ENCODE measurements at regions not wholly inside any gene's neighbourhood (a gene's known extent, or its start where the extent isn't known, plus 50 kb on each side); places are given as distances from the start of the nearest gene placed in this dataset.
"Not testable (repeated sequence)": the region's sequence is repeated elsewhere in the genome, so short reads cannot be mapped to it uniquely, and the experiment has no call there.

GRCh38 chr10:125407000-125407502 lies 246.7 kb upstream of the CTBP2 start:
- DNase-seq (ENCODE audit: low spot score): no peak

- not testable (repeated sequence) for DNase-seq (ENCODE audit: low spot score)
Measured at GRCh38 chr10:125404902-125405301, 244.5 kb upstream of the CTBP2 start.

GRCh38 chr10:125401462-125401861 lies 241.1 kb upstream of the CTBP2 start:
- DNase-seq (ENCODE audit: low spot score): no peak

- no peak for DNase-seq (ENCODE audit: low spot score)
Measured at GRCh38 chr10:125399289-125399688, 238.9 kb upstream of the CTBP2 start.

- DNase-seq (ENCODE audit: low spot score): no peak
Measured at GRCh38 chr10:125398270-125398669, 237.9 kb upstream of the CTBP2 start.

GRCh38 chr10:125397608-125398007 lies 237.2 kb upstream of the CTBP2 start:
- DNase-seq (ENCODE audit: low spot score): no peak

- DNase-seq (ENCODE audit: low spot score): no peak
Measured at GRCh38 chr10:125396676-125397075, 236.3 kb upstream of the CTBP2 start.

GRCh38 chr10:125392609-125393008 lies 232.2 kb upstream of the CTBP2 start:
- DNase-seq (ENCODE audit: low spot score): no peak

GRCh38 chr10:125392154-125392553 lies 231.8 kb upstream of the CTBP2 start:
- DNase-seq (ENCODE audit: low spot score): no peak

- DNase-seq (ENCODE audit: low spot score): no peak
Measured at GRCh38 chr10:125389648-125390047, 229.3 kb upstream of the CTBP2 start.

GRCh38 chr10:125379592-125379991 lies 219.2 kb upstream of the CTBP2 start:
- DNase-seq (ENCODE audit: low spot score): no peak

GRCh38 chr10:125377368-125377767 lies 217.0 kb upstream of the CTBP2 start:
- DNase-seq (ENCODE audit: low spot score): no peak

GRCh38 chr10:125375210-125375609 lies 214.8 kb upstream of the CTBP2 start:
- DNase-seq (ENCODE audit: low spot score): no peak

- DNase-seq (ENCODE audit: low spot score): no peak
Measured at GRCh38 chr10:125373546-125373945, 213.2 kb upstream of the CTBP2 start.

- no peak for DNase-seq (ENCODE audit: low spot score)
Measured at GRCh38 chr10:125370578-125370977, 210.2 kb upstream of the CTBP2 start.

- no peak for DNase-seq (ENCODE audit: low spot score)
Measured at GRCh38 chr10:125369382-125370326, 209.3 kb upstream of the CTBP2 start.

GRCh38 chr10:125368146-125368545 lies 207.8 kb upstream of the CTBP2 start:
- no peak for DNase-seq (ENCODE audit: low spot score)

- no peak for DNase-seq (ENCODE audit: low spot score)
Measured at GRCh38 chr10:125363791-125364190, 203.4 kb upstream of the CTBP2 start.

- no peak for DNase-seq (ENCODE audit: low spot score)
Measured at GRCh38 chr10:125362950-125363349, 202.6 kb upstream of the CTBP2 start.

GRCh38 chr10:125359401-125359800 lies 199.0 kb upstream of the CTBP2 start:
- no peak for DNase-seq (ENCODE audit: low spot score)

GRCh38 chr10:125355657-125356056 lies 195.3 kb upstream of the CTBP2 start:
- no peak for DNase-seq (ENCODE audit: low spot score)

- no peak for DNase-seq (ENCODE audit: low spot score)
Measured at GRCh38 chr10:125350519-125350918, 190.2 kb upstream of the CTBP2 start.

- no peak for DNase-seq (ENCODE audit: low spot score)
Measured at GRCh38 chr10:125348536-125348935, 188.2 kb upstream of the CTBP2 start.

Measured in mesenteric fat pad (tissue), 1 donor.